Mucosa of descending colon (tissue), 3 donors: ENCODE measurements at regions not wholly inside any gene's neighbourhood (a gene's known extent, or its start where the extent isn't known, plus 50 kb on each side); places are given as distances from the start of the nearest gene placed in this dataset.

Experiments
- ATAC-seq: fragments of 200-7000 bp; cut with Tn5 transposase; one replicate; pipeline ENCODE4 v1.9.1; 2020; ENCODE audit warnings: mild to moderate bottlenecking, moderate library complexity
- DNase-seq, 3 donors: peaks; one replicate each; pipeline ENCODE4 v3.0.0-alpha.2; 2020
- H3K36me3 ChIP-seq: fragments of 200-600 bp; one replicate; pipeline ENCODE4 v1.8.0; 2021; ENCODE audit warnings: low read depth, mild to moderate bottlenecking
- H3K4me1 ChIP-seq: fragments of 200-600 bp; one replicate; pipeline ENCODE4 v1.8.0; 2021; ENCODE audit warnings: low read depth, mild to moderate bottlenecking
- H3K4me3 ChIP-seq: fragments of 200-600 bp; one replicate; pipeline ENCODE4 v1.8.0; 2021; ENCODE audit warnings: mild to moderate bottlenecking
- H3K9me3 ChIP-seq: fragments of 200-600 bp; one replicate; pipeline ENCODE4 v1.8.0; 2021; ENCODE audit warnings: mild to moderate bottlenecking
- CTCF ChIP-seq: fragments of 200-600 bp; IDR thresholded peaks from one replicate; pipeline ENCODE4 v1.8.0; 2022; ENCODE audit warnings: antibody characterized with exemption, mild to moderate bottlenecking
- intact Hi-C, 2 donors: fragments of 100-400 bp; cut with DNase I in 1 of 2; cut with micrococcal nuclease in 1 of 2; formaldehyde crosslinking; loops; one replicate each; pipeline versions ENCODE4 v1.11.0 to v1.11.1; 2022; cut with DNase I, micrococcal nuclease
- donor health status: DM: no; HTN: no; CAD: no; lungs with moderate emphysema.
- donor health status: DM: no; HTN: no; CAD: no.
- donor health status: DM: no; HTN: yes; CAD: no.

DNA sequence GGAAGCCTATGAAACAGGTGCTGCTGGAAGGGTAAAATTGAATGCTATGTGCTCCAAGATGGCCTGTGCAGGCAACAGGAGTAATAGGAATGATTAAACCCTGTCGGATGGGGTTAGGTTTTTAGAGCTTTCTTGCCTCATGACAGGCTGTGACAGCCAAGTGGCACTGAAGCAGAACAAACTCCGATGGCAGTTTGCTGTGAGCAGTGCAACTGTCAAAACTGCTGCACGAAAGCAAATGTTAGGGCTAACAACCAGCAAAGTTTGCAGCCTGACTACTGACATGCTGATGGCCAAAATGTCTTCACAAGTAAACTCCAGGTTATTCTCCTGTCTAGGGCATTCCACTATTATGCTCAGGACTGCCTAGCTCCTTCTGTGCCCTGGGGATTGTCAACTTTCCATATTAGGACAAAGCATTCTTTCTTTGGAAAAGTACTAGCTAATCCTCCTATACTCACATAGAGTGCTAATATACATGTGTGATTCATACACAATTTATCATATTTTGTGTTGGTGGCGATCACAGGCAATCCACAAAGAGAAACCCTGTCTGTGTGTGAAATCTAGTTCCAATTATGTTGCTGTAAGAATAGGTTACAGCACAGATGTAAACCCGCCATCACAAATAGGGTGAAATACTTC lies 486.6 kb upstream of the TENM3 start:
- no peak for DNase-seq
- Histone ChIP-seq H3K36me3 (no peaks in the 10 kb centered on the region), H3K9me3 (no peaks in the 10 kb centered on the region), H3K4me3 (no peak overlapping the region), H3K4me1 (no peaks in the 10 kb centered on the region)
- TF ChIP-seq CTCF, result no peak
- ATAC-seq, result no peak
- intact Hi-C loops, result no loop called here

- DNase-seq (no peak), ATAC-seq (no peak)
- H3K4me3 ChIP-seq, result no peak overlapping the region
- H3K4me1 ChIP-seq, result no peaks in the 10 kb centered on the region
- H3K36me3 ChIP-seq, result no peaks in the 10 kb centered on the region
- no peaks in the 10 kb centered on the region for H3K9me3 ChIP-seq
- TF ChIP-seq CTCF, result no peak
- intact Hi-C loops, result no loop called here
Observed at GRCh38 chr4:181757098-181757497, 486.1 kb upstream of the TENM3 start.

DNA sequence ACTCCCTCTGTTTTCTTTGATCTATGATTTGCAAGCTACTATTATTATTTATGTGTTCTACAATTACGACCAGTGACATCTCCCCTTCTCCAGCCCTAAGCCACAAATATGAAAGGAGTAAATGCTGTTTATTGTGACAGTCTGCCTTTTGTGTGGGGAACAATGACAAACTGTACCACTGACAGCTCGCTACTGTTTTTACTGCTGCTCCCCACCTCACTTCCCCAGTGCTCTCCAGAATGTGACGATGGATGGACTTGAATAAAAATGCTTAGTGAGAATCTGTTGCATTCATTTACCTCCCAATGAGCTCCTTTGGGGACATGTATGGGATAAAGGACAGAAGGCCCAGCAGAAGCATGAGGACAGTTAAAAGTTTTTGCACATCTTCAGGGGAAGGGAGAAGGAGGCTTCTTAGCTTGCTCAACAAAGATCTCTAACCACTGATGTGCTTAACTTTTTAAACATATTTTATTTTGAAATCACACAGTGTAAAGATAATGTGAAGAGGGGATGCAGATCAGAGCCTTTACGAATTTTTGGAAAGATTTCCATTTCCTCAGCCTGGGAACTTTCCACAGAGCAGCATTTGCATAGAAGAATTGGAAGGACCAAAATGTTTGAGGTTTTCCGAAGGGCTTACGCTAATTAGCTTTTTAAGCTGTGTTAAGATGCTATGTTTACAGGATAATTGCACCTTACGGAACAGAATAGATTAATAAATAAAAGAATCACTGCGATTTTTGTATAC lies 485.1 kb upstream of the TENM3 start:
- no peak for TF ChIP-seq CTCF

GRCh38 chr4:181760560-181760959 lies 482.6 kb upstream of the TENM3 start:
- ATAC-seq (no peak), DNase-seq (no peak)
- intact Hi-C loops, result no loop called here
- Histone ChIP-seq H3K4me3 (no peak overlapping the region), H3K9me3 (no peaks in the 10 kb centered on the region), H3K36me3 (no peaks in the 10 kb centered on the region), H3K4me1 (no peaks in the 10 kb centered on the region)
- no peak for TF ChIP-seq CTCF

More for the DNA sequence above, 485.1 kb upstream of the TENM3 start:
- DNase-seq, result no peak
- H3K4me1 ChIP-seq, result no peaks in the 10 kb centered on the region
- intact Hi-C loops, result no loop called here
- H3K36me3 ChIP-seq, result no peaks in the 10 kb centered on the region
- no peak for ATAC-seq
- no peak overlapping the region for H3K4me3 ChIP-seq
- no peaks in the 10 kb centered on the region for H3K9me3 ChIP-seq

DNA sequence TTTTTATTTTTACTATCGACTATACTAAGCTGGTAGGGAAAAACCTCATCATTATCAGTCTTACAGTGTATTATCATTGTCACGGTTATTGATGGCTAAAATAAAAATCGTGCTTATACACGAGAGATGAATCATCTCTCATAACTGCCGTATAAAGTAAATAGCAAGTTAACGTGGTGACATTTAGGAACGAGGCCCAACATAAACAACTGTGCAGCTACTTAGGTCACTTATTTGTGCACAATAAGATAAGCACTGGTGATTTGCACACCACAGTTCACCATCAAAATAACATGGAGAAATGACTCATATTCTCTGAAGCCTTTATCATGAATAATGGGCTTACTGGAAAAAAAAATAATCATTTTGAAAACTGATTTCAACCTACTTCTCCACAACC lies 482.0 kb upstream of the TENM3 start:
- no peaks in the 10 kb centered on the region for H3K4me1 ChIP-seq
- no peak for ATAC-seq
- no peaks in the 10 kb centered on the region for H3K36me3 ChIP-seq
- H3K4me3 ChIP-seq, result no peak overlapping the region
- DNase-seq, result no peak
- no peaks in the 10 kb centered on the region for H3K9me3 ChIP-seq
- TF ChIP-seq CTCF, result no peak
- intact Hi-C loops, result no loop called here
